ENCODE measurements at regions not wholly inside any gene's neighbourhood (a gene's known extent, or its start where the extent isn't known, plus 50 kb on each side); places are given as distances from the start of the nearest gene placed in this dataset.

DNA sequence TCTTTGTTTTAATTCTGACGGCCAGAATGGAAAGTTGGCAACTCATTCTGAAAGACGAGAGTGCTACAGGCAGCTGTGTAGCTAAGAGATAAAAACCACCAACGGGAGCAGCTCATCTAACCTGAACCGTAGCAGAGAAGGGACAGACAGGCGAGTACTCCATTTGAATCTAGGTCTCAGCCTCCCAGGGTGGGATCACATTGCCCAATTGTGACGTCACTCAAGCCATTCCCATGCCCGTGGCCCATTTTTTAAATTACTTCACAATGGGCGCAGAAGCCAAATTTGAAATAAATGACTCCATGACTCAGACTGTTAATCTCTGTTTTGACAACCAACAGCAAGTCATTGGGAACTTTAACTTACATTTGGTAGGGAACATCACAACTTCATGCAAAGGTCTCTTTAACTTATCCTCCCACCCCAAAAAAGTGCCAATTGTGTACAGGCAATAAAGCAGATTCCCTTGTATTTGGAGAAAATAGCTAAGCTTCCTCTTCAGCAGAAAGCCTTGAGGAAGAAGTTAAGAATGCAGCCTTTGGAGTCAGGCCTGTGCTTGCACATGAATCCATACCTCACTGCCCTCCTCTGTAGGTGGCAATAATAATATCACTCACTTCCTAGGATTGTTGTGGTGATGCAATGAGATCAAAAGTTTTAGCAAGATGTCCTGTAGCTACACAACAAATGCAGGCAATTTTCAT is 93.2 kb upstream of the KIF5B start (continued):
- TF ChIP-seq, protein P1, sequence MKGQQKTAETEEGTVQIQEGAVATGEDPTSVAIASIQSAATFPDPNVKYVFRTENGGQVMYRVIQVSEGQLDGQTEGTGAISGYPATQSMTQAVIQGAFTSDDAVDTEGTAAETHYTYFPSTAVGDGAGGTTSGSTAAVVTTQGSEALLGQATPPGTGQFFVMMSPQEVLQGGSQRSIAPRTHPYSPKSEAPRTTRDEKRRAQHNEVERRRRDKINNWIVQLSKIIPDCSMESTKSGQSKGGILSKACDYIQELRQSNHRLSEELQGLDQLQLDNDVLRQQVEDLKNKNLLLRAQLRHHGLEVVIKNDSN (CRISPR knock-in tag; IDR thresholded peaks at IDR 0.05): no peak
- TF ChIP-seq CHD1 (IDR thresholded peaks at IDR 0.05; ENCODE audit: low read length) (no peak), RBM34 (IDR thresholded peaks at IDR 0.05; ENCODE audit: borderline replicate concordance, insufficient read depth, low read length) (no peak), CBX3 (IDR thresholded peaks at IDR 0.05; ENCODE audit: borderline replicate concordance in 1 of 2, low read length in 2 of 2) (no peak), JUND (IDR thresholded peaks at IDR 0.05; ENCODE audit: borderline replicate concordance, low read depth, low read length) (no peak), JUND (tag; IDR thresholded peaks at IDR 0.05; ENCODE audit: borderline replicate concordance, low read depth, low read length) (peak; percentile 61; the same call in 1 of the 3 replicates), CAMTA2 (CRISPR knock-in tag; conservative IDR thresholded peaks at IDR 0.05) (no peak), FOXK2 (conservative IDR thresholded peaks at IDR 0.05 in 1 of 2, IDR thresholded peaks at IDR 0.05 in 1 of 2; ENCODE audit: low read depth in 2 of 2) (no peak), SMARCA4 (IDR thresholded peaks at IDR 0.05) (0 out of 2 replicates have a peak, but pooled peaks have one; percentile 15), HDAC6 (IDR thresholded peaks at IDR 0.05; ENCODE audit: low read depth, low read length) (no peak), BRD9 (IDR thresholded peaks at IDR 0.05; ENCODE audit: low read depth, partially characterized antibody) (no peak), C11orf30 (IDR thresholded peaks at IDR 0.05; ENCODE audit: low read depth) (no peak), TGIF2 (CRISPR knock-in tag; IDR thresholded peaks at IDR 0.05) (no peak), POLR2G (IDR thresholded peaks at IDR 0.05; ENCODE audit: low read depth, low read length) (no peak), NR3C1 (CRISPR knock-in tag; IDR thresholded peaks at IDR 0.05) (no peak), ZEB2 (IDR thresholded peaks at IDR 0.05) (no peak), MEIS2 (IDR thresholded peaks at IDR 0.05; ENCODE audit: partially characterized antibody) (peak; percentile 40), ZNF282 (CRISPR knock-in tag; IDR thresholded peaks at IDR 0.05) (no peak)
- TF ChIP-seq, protein P2, sequence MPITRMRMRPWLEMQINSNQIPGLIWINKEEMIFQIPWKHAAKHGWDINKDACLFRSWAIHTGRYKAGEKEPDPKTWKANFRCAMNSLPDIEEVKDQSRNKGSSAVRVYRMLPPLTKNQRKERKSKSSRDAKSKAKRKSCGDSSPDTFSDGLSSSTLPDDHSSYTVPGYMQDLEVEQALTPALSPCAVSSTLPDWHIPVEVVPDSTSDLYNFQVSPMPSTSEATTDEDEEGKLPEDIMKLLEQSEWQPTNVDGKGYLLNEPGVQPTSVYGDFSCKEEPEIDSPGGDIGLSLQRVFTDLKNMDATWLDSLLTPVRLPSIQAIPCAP (CRISPR knock-in tag; IDR thresholded peaks at IDR 0.05; ENCODE audit: borderline replicate concordance): no peak
- TF ChIP-seq, protein P3, sequence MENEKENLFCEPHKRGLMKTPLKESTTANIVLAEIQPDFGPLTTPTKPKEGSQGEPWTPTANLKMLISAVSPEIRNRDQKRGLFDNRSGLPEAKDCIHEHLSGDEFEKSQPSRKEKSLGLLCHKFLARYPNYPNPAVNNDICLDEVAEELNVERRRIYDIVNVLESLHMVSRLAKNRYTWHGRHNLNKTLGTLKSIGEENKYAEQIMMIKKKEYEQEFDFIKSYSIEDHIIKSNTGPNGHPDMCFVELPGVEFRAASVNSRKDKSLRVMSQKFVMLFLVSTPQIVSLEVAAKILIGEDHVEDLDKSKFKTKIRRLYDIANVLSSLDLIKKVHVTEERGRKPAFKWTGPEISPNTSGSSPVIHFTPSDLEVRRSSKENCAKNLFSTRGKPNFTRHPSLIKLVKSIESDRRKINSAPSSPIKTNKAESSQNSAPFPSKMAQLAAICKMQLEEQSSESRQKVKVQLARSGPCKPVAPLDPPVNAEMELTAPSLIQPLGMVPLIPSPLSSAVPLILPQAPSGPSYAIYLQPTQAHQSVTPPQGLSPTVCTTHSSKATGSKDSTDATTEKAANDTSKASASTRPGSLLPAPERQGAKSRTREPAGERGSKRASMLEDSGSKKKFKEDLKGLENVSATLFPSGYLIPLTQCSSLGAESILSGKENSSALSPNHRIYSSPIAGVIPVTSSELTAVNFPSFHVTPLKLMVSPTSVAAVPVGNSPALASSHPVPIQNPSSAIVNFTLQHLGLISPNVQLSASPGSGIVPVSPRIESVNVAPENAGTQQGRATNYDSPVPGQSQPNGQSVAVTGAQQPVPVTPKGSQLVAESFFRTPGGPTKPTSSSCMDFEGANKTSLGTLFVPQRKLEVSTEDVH (IDR thresholded peaks at IDR 0.05; ENCODE audit: low read depth, partially characterized antibody): no peak
- TF ChIP-seq, protein P4, sequence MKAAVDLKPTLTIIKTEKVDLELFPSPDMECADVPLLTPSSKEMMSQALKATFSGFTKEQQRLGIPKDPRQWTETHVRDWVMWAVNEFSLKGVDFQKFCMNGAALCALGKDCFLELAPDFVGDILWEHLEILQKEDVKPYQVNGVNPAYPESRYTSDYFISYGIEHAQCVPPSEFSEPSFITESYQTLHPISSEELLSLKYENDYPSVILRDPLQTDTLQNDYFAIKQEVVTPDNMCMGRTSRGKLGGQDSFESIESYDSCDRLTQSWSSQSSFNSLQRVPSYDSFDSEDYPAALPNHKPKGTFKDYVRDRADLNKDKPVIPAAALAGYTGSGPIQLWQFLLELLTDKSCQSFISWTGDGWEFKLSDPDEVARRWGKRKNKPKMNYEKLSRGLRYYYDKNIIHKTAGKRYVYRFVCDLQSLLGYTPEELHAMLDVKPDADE (conservative IDR thresholded peaks at IDR 0.05; ENCODE audit: control insufficient read depth, low read depth, low read length): no peak
- TF ChIP-seq, protein P5, sequence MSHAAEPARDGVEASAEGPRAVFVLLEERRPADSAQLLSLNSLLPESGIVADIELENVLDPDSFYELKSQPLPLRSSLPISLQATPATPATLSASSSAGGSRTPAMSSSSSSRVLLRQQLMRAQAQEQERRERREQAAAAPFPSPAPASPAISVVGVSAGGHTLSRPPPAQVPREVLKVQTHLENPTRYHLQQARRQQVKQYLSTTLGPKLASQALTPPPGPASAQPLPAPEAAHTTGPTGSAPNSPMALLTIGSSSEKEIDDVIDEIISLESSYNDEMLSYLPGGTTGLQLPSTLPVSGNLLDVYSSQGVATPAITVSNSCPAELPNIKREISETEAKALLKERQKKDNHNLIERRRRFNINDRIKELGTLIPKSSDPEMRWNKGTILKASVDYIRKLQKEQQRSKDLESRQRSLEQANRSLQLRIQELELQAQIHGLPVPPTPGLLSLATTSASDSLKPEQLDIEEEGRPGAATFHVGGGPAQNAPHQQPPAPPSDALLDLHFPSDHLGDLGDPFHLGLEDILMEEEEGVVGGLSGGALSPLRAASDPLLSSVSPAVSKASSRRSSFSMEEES (CRISPR knock-in tag; IDR thresholded peaks at IDR 0.05): no peak

All from K562 (cell line).